Vagina (tissue), 2 donors: ENCODE measurements at regions not wholly inside any gene's neighbourhood (a gene's known extent, or its start where the extent isn't known, plus 50 kb on each side); places are given as distances from the start of the nearest gene placed in this dataset.

ENCODE experiments used
- POLR2A ChIP-seq, 2 donors: fragments of 450-650 bp; IDR thresholded peaks; one replicate each; pipeline ENCODE4 v1.6.1; 2017; ENCODE audit warnings: antibody characterized with exemption in 2 of 2, mild to moderate bottlenecking in 2 of 2, moderate library complexity in 2 of 2
- POLR2AphosphoS5 ChIP-seq, 2 donors: sonication (generic); formaldehyde crosslinking; IDR thresholded peaks; one replicate each; pipeline ENCODE4 v1.9.0; 2017; ENCODE audit warnings: antibody characterized with exemption in 2 of 2, mild to moderate bottlenecking in 2 of 2, low read depth in 1 of 2; ENCODE audit not compliant: insufficient read depth in 1 of 2
- TF ChIP-seq, protein P1 (sequence below), 3 experiments: fragments of 450-650 bp in 2 of 3; fragments of 200-600 bp in 1 of 3; sonication (generic) in 1 of 3; IDR thresholded peaks; one replicate each; pipeline ENCODE4 v1.5.1; 2017 to 2019; ENCODE audit warnings: antibody characterized with exemption in 3 of 3, mild to moderate bottlenecking in 2 of 3, moderate library complexity in 2 of 3

DNA sequence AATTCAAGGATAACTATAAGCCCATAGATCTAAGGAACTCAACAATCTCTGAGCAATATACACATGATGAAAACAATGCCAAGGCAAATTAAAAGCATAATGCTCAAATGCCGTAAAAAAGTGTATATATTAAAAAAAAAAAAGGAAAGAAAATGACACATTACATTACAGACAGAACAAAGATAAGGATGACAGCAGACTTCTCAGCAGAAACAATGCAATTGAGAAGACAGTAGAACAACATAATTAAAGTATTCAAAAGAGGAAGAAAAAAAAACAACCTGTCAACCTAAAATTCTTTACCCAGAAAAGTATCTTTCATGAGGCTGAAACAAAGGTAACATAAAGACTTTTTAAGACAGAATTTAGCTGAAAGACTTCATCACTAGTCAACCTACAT lies 591.7 kb downstream of the ZNF608 start:
- no peak for TF ChIP-seq POLR2AphosphoS5 (IDR thresholded peaks at IDR 0.05; ENCODE audit: insufficient read depth in 1 of 2, low read depth in 1 of 2)
- no peak for TF ChIP-seq POLR2A (IDR thresholded peaks at IDR 0.05)
- TF ChIP-seq, protein P1, sequence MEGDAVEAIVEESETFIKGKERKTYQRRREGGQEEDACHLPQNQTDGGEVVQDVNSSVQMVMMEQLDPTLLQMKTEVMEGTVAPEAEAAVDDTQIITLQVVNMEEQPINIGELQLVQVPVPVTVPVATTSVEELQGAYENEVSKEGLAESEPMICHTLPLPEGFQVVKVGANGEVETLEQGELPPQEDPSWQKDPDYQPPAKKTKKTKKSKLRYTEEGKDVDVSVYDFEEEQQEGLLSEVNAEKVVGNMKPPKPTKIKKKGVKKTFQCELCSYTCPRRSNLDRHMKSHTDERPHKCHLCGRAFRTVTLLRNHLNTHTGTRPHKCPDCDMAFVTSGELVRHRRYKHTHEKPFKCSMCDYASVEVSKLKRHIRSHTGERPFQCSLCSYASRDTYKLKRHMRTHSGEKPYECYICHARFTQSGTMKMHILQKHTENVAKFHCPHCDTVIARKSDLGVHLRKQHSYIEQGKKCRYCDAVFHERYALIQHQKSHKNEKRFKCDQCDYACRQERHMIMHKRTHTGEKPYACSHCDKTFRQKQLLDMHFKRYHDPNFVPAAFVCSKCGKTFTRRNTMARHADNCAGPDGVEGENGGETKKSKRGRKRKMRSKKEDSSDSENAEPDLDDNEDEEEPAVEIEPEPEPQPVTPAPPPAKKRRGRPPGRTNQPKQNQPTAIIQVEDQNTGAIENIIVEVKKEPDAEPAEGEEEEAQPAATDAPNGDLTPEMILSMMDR (IDR thresholded peaks at IDR 0.05) = no peak
